ENCODE measurements at regions not wholly inside any gene's neighbourhood (a gene's known extent, or its start where the extent isn't known, plus 50 kb on each side); places are given as distances from the start of the nearest gene placed in this dataset.

DNA sequence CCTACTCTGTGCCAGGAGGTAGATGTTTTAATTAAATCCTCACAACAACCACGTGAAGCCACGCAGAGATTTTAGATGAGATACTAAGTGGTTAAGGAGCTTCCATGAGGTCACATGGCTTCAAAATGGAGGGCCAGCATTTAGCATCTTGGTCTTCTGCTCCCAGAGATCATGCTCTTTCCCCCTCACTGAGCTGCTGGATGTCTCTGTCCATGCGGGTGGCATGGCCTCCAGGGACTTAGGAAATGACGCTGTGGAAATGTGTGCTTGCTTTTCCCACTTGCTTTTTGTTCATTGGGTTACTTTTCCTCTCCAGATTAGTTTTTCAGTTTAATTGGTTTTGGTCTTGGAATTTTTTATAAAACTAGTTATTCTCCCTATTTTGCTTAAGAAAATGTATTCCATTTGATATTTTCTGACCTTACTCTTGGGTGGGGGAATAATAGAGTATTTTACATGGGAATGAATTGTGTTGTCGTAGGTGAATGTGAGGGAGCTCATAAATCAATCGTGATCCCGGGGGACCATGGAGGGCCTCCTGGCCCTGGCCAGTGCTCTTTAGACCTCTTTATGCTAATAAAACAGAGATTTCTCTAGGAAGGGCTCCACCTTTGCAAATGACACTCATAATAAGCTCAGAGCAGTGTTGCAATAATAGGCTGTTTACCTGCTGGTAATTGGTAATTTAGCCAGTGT lies 376.0 kb upstream of the ONECUT1 start:
- H3K4me1 Mint-ChIP-seq, result no peaks in the 10 kb centered on the region
- no peak overlapping the region for H3K27ac Mint-ChIP-seq
- H3K9me3 Mint-ChIP-seq, result no peaks in the 10 kb centered on the region
- TF ChIP-seq, protein P1, sequence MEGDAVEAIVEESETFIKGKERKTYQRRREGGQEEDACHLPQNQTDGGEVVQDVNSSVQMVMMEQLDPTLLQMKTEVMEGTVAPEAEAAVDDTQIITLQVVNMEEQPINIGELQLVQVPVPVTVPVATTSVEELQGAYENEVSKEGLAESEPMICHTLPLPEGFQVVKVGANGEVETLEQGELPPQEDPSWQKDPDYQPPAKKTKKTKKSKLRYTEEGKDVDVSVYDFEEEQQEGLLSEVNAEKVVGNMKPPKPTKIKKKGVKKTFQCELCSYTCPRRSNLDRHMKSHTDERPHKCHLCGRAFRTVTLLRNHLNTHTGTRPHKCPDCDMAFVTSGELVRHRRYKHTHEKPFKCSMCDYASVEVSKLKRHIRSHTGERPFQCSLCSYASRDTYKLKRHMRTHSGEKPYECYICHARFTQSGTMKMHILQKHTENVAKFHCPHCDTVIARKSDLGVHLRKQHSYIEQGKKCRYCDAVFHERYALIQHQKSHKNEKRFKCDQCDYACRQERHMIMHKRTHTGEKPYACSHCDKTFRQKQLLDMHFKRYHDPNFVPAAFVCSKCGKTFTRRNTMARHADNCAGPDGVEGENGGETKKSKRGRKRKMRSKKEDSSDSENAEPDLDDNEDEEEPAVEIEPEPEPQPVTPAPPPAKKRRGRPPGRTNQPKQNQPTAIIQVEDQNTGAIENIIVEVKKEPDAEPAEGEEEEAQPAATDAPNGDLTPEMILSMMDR (IDR thresholded peaks at IDR 0.05; ENCODE audit: unreplicated experiment in 3 of 3), result no peak
- H3K36me3 Mint-ChIP-seq (ENCODE audit: low read depth), result no peaks in the 10 kb centered on the region
- H3K27me3 Mint-ChIP-seq (ENCODE audit: low read depth), result no peaks in the 10 kb centered on the region
- no peak overlapping the region for H3K4me3 Mint-ChIP-seq

DNA sequence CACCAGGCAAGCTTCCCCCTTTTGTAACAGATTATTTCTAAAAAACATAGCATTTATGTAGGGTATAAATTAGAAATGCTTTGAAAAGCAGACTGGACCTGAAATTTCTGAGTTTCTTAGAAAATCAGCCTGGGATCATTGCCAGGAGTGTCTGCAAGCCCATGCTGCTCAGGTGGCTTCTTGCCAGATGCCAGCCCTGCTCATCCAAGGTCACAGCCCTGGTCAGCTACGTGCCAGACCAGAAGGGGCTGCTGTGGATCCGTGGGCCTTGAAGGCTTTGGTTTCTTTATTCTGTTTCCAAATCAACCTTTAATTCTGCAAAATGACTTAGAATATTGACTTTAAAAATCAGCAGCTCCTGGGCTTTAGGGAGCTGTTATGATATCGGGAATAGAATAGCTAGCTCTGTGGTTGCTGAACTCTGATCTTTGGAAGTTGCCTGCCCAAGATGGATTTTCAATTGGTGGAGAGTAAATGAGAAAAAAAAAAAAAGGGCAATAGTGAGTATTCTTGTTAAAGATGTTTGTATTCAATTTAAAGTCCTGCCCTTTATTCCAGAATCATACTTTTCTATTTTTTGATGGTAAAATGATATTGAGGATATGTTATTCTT lies 370.1 kb upstream of the ONECUT1 start:
- TF ChIP-seq, protein P1 (IDR thresholded peaks at IDR 0.05; ENCODE audit: unreplicated experiment in 3 of 3), result no peak

DNA sequence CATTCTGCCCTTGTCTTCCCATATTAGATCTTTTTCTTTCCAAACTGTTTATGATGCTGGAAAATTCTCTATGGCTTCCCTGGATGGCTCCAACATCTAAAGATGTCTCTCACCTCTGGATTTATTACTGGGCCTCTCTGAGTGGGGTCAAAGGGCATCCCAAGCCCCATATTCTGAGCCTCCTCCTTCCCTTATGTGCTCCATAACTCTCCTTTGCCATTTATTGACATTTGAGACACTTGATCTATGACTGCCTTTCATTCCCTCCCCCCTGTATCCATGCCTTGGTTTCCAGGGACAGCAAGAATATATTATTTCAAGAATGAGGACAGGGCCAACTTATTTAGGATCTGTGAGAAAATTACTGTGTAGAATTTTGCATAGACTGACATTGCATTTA lies 369.3 kb upstream of the ONECUT1 start:
- Mint-ChIP-seq H3K36me3 (ENCODE audit: low read depth) (no peaks in the 10 kb centered on the region), H3K9me3 (peaks cover 3% of the 10 kb centered on the region), H3K27me3 (ENCODE audit: low read depth) (no peaks in the 10 kb centered on the region), H3K4me3 (no peak overlapping the region), H3K4me1 (no peaks in the 10 kb centered on the region), H3K27ac (peak overlapping the region in 1 of 3 experiments; percentile 27)
- TF ChIP-seq, protein P1 (IDR thresholded peaks at IDR 0.05; ENCODE audit: unreplicated experiment in 3 of 3), result no peak

More for the DNA sequence above, 370.1 kb upstream of the ONECUT1 start:
- H3K27ac Mint-ChIP-seq, result no peak overlapping the region
- peaks cover 3% of the 10 kb centered on the region for H3K9me3 Mint-ChIP-seq
- H3K36me3 Mint-ChIP-seq (ENCODE audit: low read depth), result no peaks in the 10 kb centered on the region
- no peak overlapping the region for H3K4me3 Mint-ChIP-seq
- H3K4me1 Mint-ChIP-seq, result no peaks in the 10 kb centered on the region
- no peaks in the 10 kb centered on the region for H3K27me3 Mint-ChIP-seq (ENCODE audit: low read depth)

DNA sequence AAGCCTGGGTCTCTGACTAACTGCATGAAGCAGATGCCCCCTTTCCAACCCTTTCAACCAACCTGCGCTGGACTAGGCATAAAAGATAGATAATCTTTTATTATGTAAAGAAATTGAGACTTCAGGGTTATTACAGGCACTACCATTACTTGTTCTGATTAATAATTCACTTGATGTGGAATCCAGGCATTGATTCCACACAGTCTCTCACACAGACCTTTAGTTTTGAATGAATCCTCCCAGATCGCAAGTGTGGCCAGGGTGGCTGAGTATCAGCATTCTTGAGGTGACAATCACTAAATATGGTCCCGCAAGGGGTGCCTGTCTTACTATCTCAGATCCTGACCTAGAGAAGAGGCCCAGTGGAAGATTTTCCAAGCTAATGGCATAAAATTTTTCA lies 368.9 kb upstream of the ONECUT1 start:
- no peak overlapping the region for H3K27ac Mint-ChIP-seq
- TF ChIP-seq, protein P1 (IDR thresholded peaks at IDR 0.05; ENCODE audit: unreplicated experiment in 3 of 3), result no peak
- no peaks in the 10 kb centered on the region for H3K36me3 Mint-ChIP-seq (ENCODE audit: low read depth)
- H3K4me3 Mint-ChIP-seq, result no peak overlapping the region
- no peaks in the 10 kb centered on the region for H3K4me1 Mint-ChIP-seq
- no peaks in the 10 kb centered on the region for H3K27me3 Mint-ChIP-seq (ENCODE audit: low read depth)
- H3K9me3 Mint-ChIP-seq, result peaks cover 3% of the 10 kb centered on the region

DNA sequence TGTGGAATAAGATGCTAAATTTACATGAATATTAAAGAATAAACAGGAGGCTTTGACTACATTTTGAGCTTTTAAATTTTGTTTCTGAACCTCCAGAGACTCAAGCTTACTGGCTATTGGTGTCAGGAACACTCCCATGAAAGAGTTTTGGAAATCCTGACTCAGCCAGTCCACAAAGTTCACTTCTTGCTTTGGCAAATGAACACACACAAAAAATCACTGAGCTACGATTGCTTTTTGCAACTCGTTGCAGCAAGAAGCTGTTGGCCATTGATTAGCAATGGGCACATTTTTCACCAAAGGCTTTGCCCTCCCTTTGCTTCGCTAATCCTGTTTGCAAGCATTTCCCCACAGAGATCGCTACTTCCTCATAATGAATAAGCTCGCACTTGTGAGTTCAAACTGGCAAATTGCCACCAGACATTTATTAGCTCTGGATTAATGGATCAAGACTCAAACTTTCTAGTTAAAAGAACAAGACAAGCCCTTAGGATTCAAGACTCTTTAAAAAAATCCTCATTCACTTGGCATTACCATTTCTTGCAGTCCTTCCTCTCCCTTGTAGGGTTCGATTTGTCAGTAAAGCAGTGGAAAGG lies 343.2 kb upstream of the ONECUT1 start:
- Mint-ChIP-seq H3K4me3 (no peak overlapping the region), H3K27me3 (ENCODE audit: low read depth) (peaks cover 4% of the 10 kb centered on the region), H3K4me1 (no peaks in the 10 kb centered on the region), H3K27ac (no peak overlapping the region), H3K9me3 (peaks cover 4% of the 10 kb centered on the region), H3K36me3 (ENCODE audit: low read depth) (no peaks in the 10 kb centered on the region)
- TF ChIP-seq, protein P1 (IDR thresholded peaks at IDR 0.05; ENCODE audit: unreplicated experiment in 3 of 3), result no peak

All from nephron (organoid).